ENCODE measurements at regions not wholly inside any gene's neighbourhood (a gene's known extent, or its start where the extent isn't known, plus 50 kb on each side); places are given as distances from the start of the nearest gene placed in this dataset.
"Not testable (repeated sequence)": the region's sequence is repeated elsewhere in the genome, so short reads cannot be mapped to it uniquely, and the experiment has no call there.

DNA sequence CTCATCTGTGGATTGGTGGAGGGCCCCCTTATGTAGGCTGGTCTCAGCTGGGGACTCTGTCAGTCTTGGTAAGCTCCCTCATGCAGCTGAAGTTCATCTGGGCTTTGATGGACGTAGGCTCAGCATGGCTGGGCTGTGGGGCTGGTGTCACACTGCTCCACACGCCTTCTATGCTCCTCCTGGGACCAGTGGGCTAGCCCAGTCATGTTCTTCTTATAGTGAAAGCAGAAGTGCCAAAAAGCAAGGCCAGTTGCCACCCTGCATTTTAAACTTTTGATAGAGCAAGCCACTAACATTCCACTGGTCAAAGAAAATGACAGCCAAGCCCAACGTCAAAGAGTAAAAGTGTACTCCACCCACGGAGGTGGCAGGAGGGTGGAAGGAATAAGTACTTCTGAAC, 165.5 kb downstream of the MEX3B start (continued):
- TF ChIP-seq FOXJ3 (CRISPR knock-in tag; IDR thresholded peaks at IDR 0.05; ENCODE audit: borderline replicate concordance) (no peak), NFYB (CRISPR knock-in tag; conservative IDR thresholded peaks at IDR 0.05; ENCODE audit: low read depth) (no peak), ATF6 (CRISPR knock-in tag; IDR thresholded peaks at IDR 0.05) (no peak), FOXP1 (CRISPR knock-in tag; IDR thresholded peaks at IDR 0.05; ENCODE audit: borderline replicate concordance) (no peak)

GRCh38 chr15:81875717-81876116, 170.1 kb downstream of the MEX3B start:
- ATAC-seq; H3K27ac Mint-ChIP-seq; H3K9me3 Mint-ChIP-seq; CTCF ChIA-PET; POLR2A ChIA-PET; DNase-seq (ENCODE audit: low spot score); H3K4me3 Mint-ChIP-seq; H3K36me3 Mint-ChIP-seq; H3K27me3 Mint-ChIP-seq (ENCODE audit: low read depth): not testable (repeated sequence)
- peaks cover 12% of the 10 kb centered on the region for H3K4me1 Mint-ChIP-seq

GRCh38 chr15:81870746-81871106, 175.1 kb downstream of the MEX3B start:
- H3K36me3 Mint-ChIP-seq; ATAC-seq; H3K27me3 Mint-ChIP-seq (ENCODE audit: low read depth); POLR2A ChIA-PET; H3K9me3 Mint-ChIP-seq; DNase-seq (ENCODE audit: low spot score); CTCF ChIA-PET: not testable (repeated sequence)
- peak overlapping the region; percentile 84 for H3K27ac Mint-ChIP-seq
- H3K4me3 Mint-ChIP-seq = peak overlapping the region; percentile 87
- peaks cover 16% of the 10 kb centered on the region for H3K4me1 Mint-ChIP-seq

- H3K9me3 Mint-ChIP-seq; CTCF ChIA-PET; ATAC-seq; POLR2A ChIA-PET; DNase-seq (ENCODE audit: low spot score); H3K36me3 Mint-ChIP-seq; H3K27me3 Mint-ChIP-seq (ENCODE audit: low read depth): not testable (repeated sequence)
- peak overlapping the region; percentile 84 for H3K27ac Mint-ChIP-seq
- H3K4me1 Mint-ChIP-seq = peaks cover 16% of the 10 kb centered on the region
- peak overlapping the region; percentile 87 for H3K4me3 Mint-ChIP-seq
These were observed 175.6 kb downstream of the MEX3B start for GRCh38 chr15:81870062-81870745.

- H3K27ac Mint-ChIP-seq = no peak overlapping the region
- TF ChIP-seq STAT6 (CRISPR knock-in tag; conservative IDR thresholded peaks at IDR 0.05; ENCODE audit: low read depth) (no peak), CREB1 (CRISPR knock-in tag; IDR thresholded peaks at IDR 0.05) (no peak), ZNF671 (CRISPR knock-in tag; IDR thresholded peaks at IDR 0.05) (no peak)
- CTCF ChIA-PET = no interaction called here
- POLR2A ChIA-PET = no interaction called here
- H3K27me3 Mint-ChIP-seq (ENCODE audit: low read depth) = 0 out of 2 replicates have a peak, but pooled peaks cover 4% of the 10 kb centered on the region
- peaks cover 16% of the 10 kb centered on the region for H3K4me1 Mint-ChIP-seq
- ATAC-seq (no peak), DNase-seq (ENCODE audit: low spot score) (no peak)
- peak overlapping the region; percentile 87 for H3K4me3 Mint-ChIP-seq
- H3K9me3 Mint-ChIP-seq = peaks cover 8% of the 10 kb centered on the region; the same call in 1 of the 2 replicates
- H3K36me3 Mint-ChIP-seq = peaks cover 8% of the 10 kb centered on the region
These were observed 176.5 kb downstream of the MEX3B start for GRCh38 chr15:81869161-81869954.
